IPS DF 6.9 (cell line): ENCODE measurements at regions not wholly inside any gene's neighbourhood (a gene's known extent, or its start where the extent isn't known, plus 50 kb on each side); places are given as distances from the start of the nearest gene placed in this dataset.

Source experiments
- DNase-seq: peaks from one replicate; pipeline ENCODE4 v3.0.0-alpha.2; 2013; ENCODE audit warnings: low read depth, low spot score
- H3K27ac ChIP-seq: one replicate; pipeline ENCODE4 v1.5.1; 2013; ENCODE audit warnings: low read length, control low read depth
- H3K27me3 ChIP-seq: 2 replicates; pipeline ENCODE4 v1.6.1; 2013; ENCODE audit warnings: mild to moderate bottlenecking, low read length; ENCODE audit not compliant: control insufficient read depth, insufficient read depth
- H3K36me3 ChIP-seq: 2 replicates; pipeline ENCODE4 v1.6.1; 2013; ENCODE audit warnings: low read length; ENCODE audit not compliant: control insufficient read depth, insufficient read depth
- H3K4me1 ChIP-seq: 2 replicates; pipeline ENCODE4 v1.6.1; 2013; ENCODE audit warnings: low read length; ENCODE audit not compliant: control insufficient read depth, insufficient read depth
- H3K4me3 ChIP-seq: 2 replicates; pipeline ENCODE4 v1.5.1; 2013; ENCODE audit warnings: mild to moderate bottlenecking, low read length
- H3K9me3 ChIP-seq: 2 replicates; pipeline ENCODE4 v1.6.1; 2013; ENCODE audit warnings: low read length, inconsistent platforms; ENCODE audit not compliant: control insufficient read depth, insufficient read depth
- WGBS: extraction: QIAGEN DNeasy Blood & Tissue Kit; methylation state at CpG from one replicate; pipeline ENCODE4 v1.1.7; 2013; ENCODE audit warnings: mixed read lengths, missing lambda C conversion rate; ENCODE audit not compliant: insufficient read length, insufficient coverage; 5-methylcytosine and 5-hydroxymethylcytosine counted together

GRCh38 chr20:6914986-6915385 is 147.5 kb downstream of the BMP2 start:
- H3K4me1 ChIP-seq = peaks cover 1% of the 10 kb centered on the region; the same call in 1 of the 2 replicates
- no peak overlapping the region for H3K27ac ChIP-seq
- H3K36me3 ChIP-seq = no peaks in the 10 kb centered on the region
- H3K4me3 ChIP-seq = no peak overlapping the region
- no peak for DNase-seq
- no peaks in the 10 kb centered on the region for H3K9me3 ChIP-seq
- no CpG with 5 or more reads among the region's 4 CpGs for WGBS
- H3K27me3 ChIP-seq = no peaks in the 10 kb centered on the region

- no CpG with 5 or more reads among the region's 1 CpG for WGBS
- H3K36me3 ChIP-seq = no peaks in the 10 kb centered on the region
- H3K27ac ChIP-seq = no peak overlapping the region
- peaks cover 1% of the 10 kb centered on the region; the same call in 1 of the 2 replicates for H3K4me1 ChIP-seq
- no peak for DNase-seq
- no peaks in the 10 kb centered on the region for H3K9me3 ChIP-seq
- H3K27me3 ChIP-seq = no peaks in the 10 kb centered on the region
- no peak overlapping the region for H3K4me3 ChIP-seq
Measured at GRCh38 chr20:6916938-6917337, 149.5 kb downstream of the BMP2 start.

- no peaks in the 10 kb centered on the region for H3K9me3 ChIP-seq
Measured at GRCh38 chr20:6919792-6920468, 152.4 kb downstream of the BMP2 start.

GRCh38 chr20:6920991-6921613 is 153.6 kb downstream of the BMP2 start:
- H3K4me1 ChIP-seq = no peaks in the 10 kb centered on the region
- H3K27me3 ChIP-seq = no peaks in the 10 kb centered on the region
- H3K36me3 ChIP-seq = no peaks in the 10 kb centered on the region
- no peak overlapping the region for H3K27ac ChIP-seq
- no peak for DNase-seq
- no CpG with 5 or more reads among the region's 9 CpGs for WGBS
- no peaks in the 10 kb centered on the region for H3K9me3 ChIP-seq
- no peak overlapping the region for H3K4me3 ChIP-seq

More at GRCh38 chr20:6919792-6920468, 152.4 kb downstream of the BMP2 start:
- Histone ChIP-seq H3K36me3 (no peaks in the 10 kb centered on the region), H3K27me3 (no peaks in the 10 kb centered on the region), H3K4me1 (no peaks in the 10 kb centered on the region; the same call in 1 of the 2 replicates), H3K4me3 (no peak overlapping the region), H3K27ac (no peak overlapping the region)
- WGBS = no CpG with 5 or more reads among the region's 6 CpGs
- no peak for DNase-seq

- Histone ChIP-seq H3K4me1 (no peaks in the 10 kb centered on the region), H3K9me3 (no peaks in the 10 kb centered on the region), H3K27me3 (no peaks in the 10 kb centered on the region), H3K27ac (no peak overlapping the region), H3K36me3 (no peaks in the 10 kb centered on the region), H3K4me3 (no peak overlapping the region)
- DNase-seq = no peak
- WGBS = no CpG with 5 or more reads among the region's 1 CpG
Measured at GRCh38 chr20:6921717-6922386, 154.4 kb downstream of the BMP2 start.

- Histone ChIP-seq H3K27ac (no peak overlapping the region), H3K27me3 (no peaks in the 10 kb centered on the region), H3K36me3 (no peaks in the 10 kb centered on the region), H3K4me3 (no peak overlapping the region), H3K9me3 (no peaks in the 10 kb centered on the region), H3K4me1 (no peaks in the 10 kb centered on the region)
- no peak for DNase-seq
Measured at GRCh38 chr20:6924681-6925080, 157.2 kb downstream of the BMP2 start.

- H3K4me3 ChIP-seq = no peak overlapping the region
- H3K9me3 ChIP-seq = no peaks in the 10 kb centered on the region
- H3K27me3 ChIP-seq = no peaks in the 10 kb centered on the region
- no peak overlapping the region for H3K27ac ChIP-seq
- no peak for DNase-seq
- H3K4me1 ChIP-seq = no peaks in the 10 kb centered on the region
- no CpG with 5 or more reads among the region's 2 CpGs for WGBS
- H3K36me3 ChIP-seq = no peaks in the 10 kb centered on the region
Measured at GRCh38 chr20:6925744-6926278, 158.3 kb downstream of the BMP2 start.

- Histone ChIP-seq H3K36me3 (no peaks in the 10 kb centered on the region), H3K27ac (no peak overlapping the region), H3K9me3 (no peaks in the 10 kb centered on the region), H3K4me3 (no peak overlapping the region), H3K27me3 (no peaks in the 10 kb centered on the region), H3K4me1 (no peaks in the 10 kb centered on the region)
- WGBS = no CpG with 5 or more reads among the region's 5 CpGs
- DNase-seq = peak; percentile 60
Measured at GRCh38 chr20:6940048-6940447, 172.6 kb downstream of the BMP2 start.

- H3K36me3 ChIP-seq = no peaks in the 10 kb centered on the region
- no peaks in the 10 kb centered on the region for H3K4me1 ChIP-seq
- H3K9me3 ChIP-seq = no peaks in the 10 kb centered on the region
- H3K4me3 ChIP-seq = no peak overlapping the region
- DNase-seq = no peak
- WGBS = no CpG with 5 or more reads among the region's 2 CpGs
- no peak overlapping the region for H3K27ac ChIP-seq
- no peaks in the 10 kb centered on the region for H3K27me3 ChIP-seq
Measured at GRCh38 chr20:6940876-6941275, 173.4 kb downstream of the BMP2 start.

DNA sequence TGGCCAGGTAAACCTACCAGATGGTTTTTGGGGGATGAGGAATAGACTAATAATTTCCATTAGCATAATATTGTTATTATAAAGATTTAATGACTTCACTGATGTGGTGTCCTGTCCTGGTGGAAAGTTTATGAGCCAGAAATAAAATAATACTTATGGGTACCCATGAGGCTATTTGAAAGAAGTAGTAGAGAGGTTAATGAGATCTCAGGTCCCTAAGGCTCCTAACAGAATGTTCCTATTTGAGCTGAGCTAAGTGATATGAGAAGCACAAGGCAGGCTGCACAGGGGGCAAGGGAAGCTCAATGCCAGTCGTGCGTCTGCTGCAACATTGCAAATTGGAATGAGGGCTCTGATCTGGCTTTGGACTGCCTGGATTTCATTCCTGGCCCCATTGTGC is 174.1 kb downstream of the BMP2 start:
- WGBS = no CpG with 5 or more reads among the region's 2 CpGs
- Histone ChIP-seq H3K27me3 (no peaks in the 10 kb centered on the region), H3K27ac (no peak overlapping the region), H3K4me1 (no peaks in the 10 kb centered on the region), H3K36me3 (no peaks in the 10 kb centered on the region), H3K9me3 (no peaks in the 10 kb centered on the region), H3K4me3 (no peak overlapping the region)
- no peak for DNase-seq
